NB4 (cell line): ENCODE measurements at regions not wholly inside any gene's neighbourhood (a gene's known extent, or its start where the extent isn't known, plus 50 kb on each side); places are given as distances from the start of the nearest gene placed in this dataset.

Source experiments
- MYC ChIP-seq: IDR thresholded peaks from 2 replicates; pipeline ENCODE4 v1.6.1; 2011; ENCODE audit warnings: low read depth, low read length
- POLR2A ChIP-seq: IDR thresholded peaks from 2 replicates; pipeline ENCODE4 v1.6.1; 2011; ENCODE audit warnings: mild to moderate bottlenecking; ENCODE audit not compliant: insufficient read length; ENCODE audit errors: extremely low read depth
- TF ChIP-seq, protein P1 (sequence below): IDR thresholded peaks from one replicate; pipeline ENCODE4 v1.5.1; 2012; ENCODE audit warnings: low read depth, low read length
- TF ChIP-seq, protein P2 (sequence below): IDR thresholded peaks from 2 replicates; pipeline ENCODE4 v1.6.1; 2011; ENCODE audit warnings: low read depth, low read length

DNA sequence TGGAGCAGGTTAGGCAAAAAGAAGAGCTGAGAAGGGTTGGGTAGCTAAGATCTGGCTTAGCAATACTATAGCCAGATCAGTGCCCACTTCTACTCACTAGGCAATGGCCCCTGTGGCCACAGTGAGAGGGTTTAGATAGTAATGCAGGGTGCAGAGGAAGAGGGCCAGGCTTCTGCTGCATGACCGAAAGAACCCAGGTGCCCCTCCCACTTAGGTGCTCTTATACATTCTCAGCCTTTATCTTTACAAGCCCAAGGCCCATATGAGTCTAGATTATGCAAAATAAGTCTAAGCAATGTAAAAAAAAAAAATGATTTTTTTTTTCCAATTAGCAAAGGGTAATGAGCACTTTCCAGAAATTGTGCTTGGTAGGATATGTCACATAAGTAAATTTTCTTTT lies 171.3 kb downstream of the CD24 start:
- TF ChIP-seq, protein P1, sequence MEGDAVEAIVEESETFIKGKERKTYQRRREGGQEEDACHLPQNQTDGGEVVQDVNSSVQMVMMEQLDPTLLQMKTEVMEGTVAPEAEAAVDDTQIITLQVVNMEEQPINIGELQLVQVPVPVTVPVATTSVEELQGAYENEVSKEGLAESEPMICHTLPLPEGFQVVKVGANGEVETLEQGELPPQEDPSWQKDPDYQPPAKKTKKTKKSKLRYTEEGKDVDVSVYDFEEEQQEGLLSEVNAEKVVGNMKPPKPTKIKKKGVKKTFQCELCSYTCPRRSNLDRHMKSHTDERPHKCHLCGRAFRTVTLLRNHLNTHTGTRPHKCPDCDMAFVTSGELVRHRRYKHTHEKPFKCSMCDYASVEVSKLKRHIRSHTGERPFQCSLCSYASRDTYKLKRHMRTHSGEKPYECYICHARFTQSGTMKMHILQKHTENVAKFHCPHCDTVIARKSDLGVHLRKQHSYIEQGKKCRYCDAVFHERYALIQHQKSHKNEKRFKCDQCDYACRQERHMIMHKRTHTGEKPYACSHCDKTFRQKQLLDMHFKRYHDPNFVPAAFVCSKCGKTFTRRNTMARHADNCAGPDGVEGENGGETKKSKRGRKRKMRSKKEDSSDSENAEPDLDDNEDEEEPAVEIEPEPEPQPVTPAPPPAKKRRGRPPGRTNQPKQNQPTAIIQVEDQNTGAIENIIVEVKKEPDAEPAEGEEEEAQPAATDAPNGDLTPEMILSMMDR = no peak
- no peak for TF ChIP-seq MYC
- no peak for TF ChIP-seq POLR2A
- TF ChIP-seq, protein P2, sequence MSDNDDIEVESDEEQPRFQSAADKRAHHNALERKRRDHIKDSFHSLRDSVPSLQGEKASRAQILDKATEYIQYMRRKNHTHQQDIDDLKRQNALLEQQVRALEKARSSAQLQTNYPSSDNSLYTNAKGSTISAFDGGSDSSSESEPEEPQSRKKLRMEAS = no peak
